HL-60 (cell line): ENCODE measurements at regions not wholly inside any gene's neighbourhood (a gene's known extent, or its start where the extent isn't known, plus 50 kb on each side); places are given as distances from the start of the nearest gene placed in this dataset.

Experiments used
- DNase-seq, 2 experiments: peaks; one replicate each; pipeline ENCODE4 v3.0.0-alpha.2; 2010 to 2020; ENCODE audit warnings: low read depth in 1 of 2, low spot score in 1 of 2
- H3K27ac ChIP-seq: fragments of 250-450 bp; sonication (Bioruptor Pico); replicated peaks from 2 replicates; pipeline ENCODE4 v1.5.1; 2020; ENCODE audit warnings: mild to moderate bottlenecking, moderate library complexity
- H3K27me3 ChIP-seq: fragments of 250-450 bp; sonication (Bioruptor Pico); 2 replicates; pipeline ENCODE4 v1.5.1; 2021; ENCODE audit warnings: mild to moderate bottlenecking, moderate library complexity; ENCODE audit not compliant: insufficient read depth, poor library complexity, severe bottlenecking
- H3K4me3 ChIP-seq: replicated peaks from 2 replicates; pipeline ENCODE4 v1.5.1; 2011; ENCODE audit warnings: mild to moderate bottlenecking, control low read depth, low read length; ENCODE audit not compliant: insufficient read depth
- CTCF ChIP-seq: IDR thresholded peaks from one replicate; pipeline ENCODE4 v1.5.1; 2011; ENCODE audit warnings: low read length, control low read depth, inconsistent platforms; ENCODE audit not compliant: insufficient read depth
- GABPA ChIP-seq: IDR thresholded peaks from 2 replicates; pipeline ENCODE4 v1.6.1; 2012; ENCODE audit warnings: low read depth
- POLR2AphosphoS5 ChIP-seq: IDR thresholded peaks from 2 replicates; pipeline ENCODE4 v1.6.1; 2012; ENCODE audit warnings: low read depth
- REST ChIP-seq: IDR thresholded peaks from 2 replicates; pipeline ENCODE4 v1.6.1; 2012; ENCODE audit warnings: low read depth; ENCODE audit not compliant: insufficient replicate concordance
- SPI1 ChIP-seq: IDR thresholded peaks from 2 replicates; pipeline ENCODE4 v1.6.1; 2012; ENCODE audit warnings: low read depth, mild to moderate bottlenecking, borderline replicate concordance

GRCh38 chr17:33797181-33797580 is 457.9 kb upstream of the CCL2 start:
- no peak for DNase-seq
- H3K4me3 ChIP-seq = no peak overlapping the region
- H3K27me3 ChIP-seq = no peaks in the 10 kb centered on the region
- no peak for TF ChIP-seq GABPA
- no peak for TF ChIP-seq REST
- no peak for TF ChIP-seq CTCF
- TF ChIP-seq POLR2AphosphoS5 = no peak
- no peak for TF ChIP-seq SPI1
- no peak overlapping the region for H3K27ac ChIP-seq

- no peak for DNase-seq
- Histone ChIP-seq H3K4me3 (no peak overlapping the region), H3K27ac (no peak overlapping the region), H3K27me3 (no peaks in the 10 kb centered on the region)
- TF ChIP-seq REST = no peak
- no peak for TF ChIP-seq POLR2AphosphoS5
- TF ChIP-seq CTCF = no peak
- no peak for TF ChIP-seq GABPA
- no peak for TF ChIP-seq SPI1
These were observed 456.8 kb upstream of the CCL2 start for GRCh38 chr17:33798308-33798707.

GRCh38 chr17:33802349-33803198 is 452.5 kb upstream of the CCL2 start:
- H3K4me3 ChIP-seq = no peak overlapping the region
- TF ChIP-seq CTCF (no peak), REST (no peak), GABPA (no peak), POLR2AphosphoS5 (no peak), SPI1 (no peak)
- DNase-seq = no peak
- no peak overlapping the region for H3K27ac ChIP-seq
- peaks cover 6% of the 10 kb centered on the region for H3K27me3 ChIP-seq
